T-helper 1 cell (primary cell): ENCODE measurements at regions not wholly inside any gene's neighbourhood (a gene's known extent, or its start where the extent isn't known, plus 50 kb on each side); places are given as distances from the start of the nearest gene placed in this dataset.

Source experiments
- DNase-seq, 5 donors: peaks; one replicate each; pipeline ENCODE4 v3.0.0-alpha.2; 2012 to 2020

GRCh38 chr20:6956574-6956973 is 189.1 kb downstream of the BMP2 start:
- no peak for DNase-seq

- no peak for DNase-seq
Measured at GRCh38 chr20:6959900-6960312, 192.4 kb downstream of the BMP2 start.

- no peak for DNase-seq
Measured at GRCh38 chr20:6966721-6967120, 199.2 kb downstream of the BMP2 start.

- DNase-seq, result no peak
Measured at GRCh38 chr20:6974838-6975237, 207.4 kb downstream of the BMP2 start.

GRCh38 chr20:6975311-6975710 is 207.8 kb downstream of the BMP2 start:
- no peak for DNase-seq

- no peak for DNase-seq
Measured at GRCh38 chr20:6976106-6976900, 208.8 kb downstream of the BMP2 start.

- no peak for DNase-seq
Measured at GRCh38 chr20:6979621-6980020, 212.1 kb downstream of the BMP2 start.

GRCh38 chr20:6993011-6993410 is 225.5 kb downstream of the BMP2 start:
- no peak for DNase-seq

GRCh38 chr20:6993511-6993910 is 226.0 kb downstream of the BMP2 start:
- DNase-seq, result no peak

- DNase-seq, result no peak
Measured at GRCh38 chr20:6994452-6994851, 227.0 kb downstream of the BMP2 start.

- DNase-seq, result no peak
Measured at GRCh38 chr20:6998909-6999308, 231.4 kb downstream of the BMP2 start.

GRCh38 chr20:6999381-6999780 is 231.9 kb downstream of the BMP2 start:
- DNase-seq, result no peak

GRCh38 chr20:7003598-7003997 is 236.1 kb downstream of the BMP2 start:
- no peak for DNase-seq

- DNase-seq, result no peak
Measured at GRCh38 chr20:7004801-7005200, 237.3 kb downstream of the BMP2 start.

GRCh38 chr20:7010527-7010926 is 243.0 kb downstream of the BMP2 start:
- no peak for DNase-seq

GRCh38 chr20:7015257-7015656 is 247.8 kb downstream of the BMP2 start:
- DNase-seq, result no peak

- DNase-seq, result no peak
Measured at GRCh38 chr20:7022597-7022996, 255.1 kb downstream of the BMP2 start.

GRCh38 chr20:7025635-7026034 is 258.1 kb downstream of the BMP2 start:
- DNase-seq, result no peak

GRCh38 chr20:7029019-7029418 is 261.5 kb downstream of the BMP2 start:
- DNase-seq, result no peak

GRCh38 chr20:7031222-7031621 is 263.7 kb downstream of the BMP2 start:
- no peak for DNase-seq

- DNase-seq, result no peak
Measured at GRCh38 chr20:7038029-7038428, 270.5 kb downstream of the BMP2 start.

- no peak for DNase-seq
Measured at GRCh38 chr20:7057611-7058010, 290.1 kb downstream of the BMP2 start.

- DNase-seq, result no peak
Measured at GRCh38 chr20:7078804-7079203, 311.3 kb downstream of the BMP2 start.

- DNase-seq, result no peak
Measured at GRCh38 chr20:7080472-7080871, 313.0 kb downstream of the BMP2 start.

- DNase-seq, result no peak
Measured at GRCh38 chr20:7085467-7085866, 318.0 kb downstream of the BMP2 start.
